Stimulated activated CD4-positive, alpha-beta T cell treated with anti-CD3 and anti-CD28 coated beads, Interleukin-15, amount 100 ng/mL, for 1 hour (primary cell): ENCODE measurements at regions not wholly inside any gene's neighbourhood (a gene's known extent, or its start where the extent isn't known, plus 50 kb on each side); places are given as distances from the start of the nearest gene placed in this dataset.
"Not testable (repeated sequence)": the region's sequence is repeated elsewhere in the genome, so short reads cannot be mapped to it uniquely, and the experiment has no call there.

Source experiments
- DNase-seq, 2 donors: peaks; one replicate each; pipeline ENCODE4 v3.0.0-alpha.2; 2020; ENCODE audit warnings: low read depth in 1 of 2, low spot score in 1 of 2

GRCh38 chr12:46522071-46522470 lies 149.5 kb upstream of the SLC38A2 start:
- no peak for DNase-seq

- DNase-seq = no peak
Measured at GRCh38 chr12:46521145-46521544, 148.6 kb upstream of the SLC38A2 start.

- DNase-seq = no peak
Measured at GRCh38 chr12:46519407-46519806, 146.8 kb upstream of the SLC38A2 start.

GRCh38 chr12:46518729-46519128 lies 146.2 kb upstream of the SLC38A2 start:
- DNase-seq = no peak

GRCh38 chr12:46518169-46518568 lies 145.6 kb upstream of the SLC38A2 start:
- no peak for DNase-seq

GRCh38 chr12:46517579-46517962 lies 145.0 kb upstream of the SLC38A2 start:
- no peak for DNase-seq

- no peak for DNase-seq
Measured at GRCh38 chr12:46516933-46517578, 144.5 kb upstream of the SLC38A2 start.

GRCh38 chr12:46516238-46516932 lies 143.8 kb upstream of the SLC38A2 start:
- DNase-seq = no peak

GRCh38 chr12:46515829-46516228 lies 143.3 kb upstream of the SLC38A2 start:
- DNase-seq = no peak

GRCh38 chr12:46514886-46515285 lies 142.3 kb upstream of the SLC38A2 start:
- DNase-seq = no peak

GRCh38 chr12:46510257-46510656 lies 137.7 kb upstream of the SLC38A2 start:
- DNase-seq = not testable (repeated sequence)

- DNase-seq = no peak
Measured at GRCh38 chr12:46509135-46509534, 136.6 kb upstream of the SLC38A2 start.

GRCh38 chr12:46508651-46509050 lies 136.1 kb upstream of the SLC38A2 start:
- no peak for DNase-seq

GRCh38 chr12:46507766-46508165 lies 135.2 kb upstream of the SLC38A2 start:
- no peak for DNase-seq

- no peak for DNase-seq
Measured at GRCh38 chr12:46506961-46507360, 134.4 kb upstream of the SLC38A2 start.

GRCh38 chr12:46506198-46506597 lies 133.6 kb upstream of the SLC38A2 start:
- no peak for DNase-seq

GRCh38 chr12:46504494-46504893 lies 131.9 kb upstream of the SLC38A2 start:
- no peak for DNase-seq

GRCh38 chr12:46503637-46504175 lies 131.1 kb upstream of the SLC38A2 start:
- DNase-seq = no peak

- no peak for DNase-seq
Measured at GRCh38 chr12:46500673-46501072, 128.1 kb upstream of the SLC38A2 start.

- no peak for DNase-seq
Measured at GRCh38 chr12:46499901-46500300, 127.3 kb upstream of the SLC38A2 start.

- DNase-seq = no peak
Measured at GRCh38 chr12:46499226-46499625, 126.7 kb upstream of the SLC38A2 start.

- no peak for DNase-seq
Measured at GRCh38 chr12:46497739-46498138, 125.2 kb upstream of the SLC38A2 start.

- DNase-seq = no peak
Measured at GRCh38 chr12:46494424-46494823, 121.9 kb upstream of the SLC38A2 start.
